HEK293T (cell line): ENCODE measurements at regions not wholly inside any gene's neighbourhood (a gene's known extent, or its start where the extent isn't known, plus 50 kb on each side); places are given as distances from the start of the nearest gene placed in this dataset.

Experiments used
- CTCF ChIA-PET: fragments of 350-600 bp; formaldehyde crosslinking; extraction: SDS; loops from one replicate; lab custom pipeline; 2021; ENCODE audit warnings: antibody characterized with exemption, inconsistent platforms; lab: Yijun Ruan, JAX
- POLR2A ChIA-PET: fragments of 350-600 bp; formaldehyde crosslinking; extraction: SDS; loops from one replicate; lab custom pipeline; 2020; ENCODE audit warnings: antibody characterized with exemption, inconsistent platforms; lab: Yijun Ruan, JAX
- DNase-seq: peaks from one replicate; pipeline ENCODE4 v3.0.0; 2012; ENCODE audit warnings: mixed read lengths; ENCODE audit errors: extremely low spot score
- ARNT ChIP-seq: fragments of 450-650 bp; IDR thresholded peaks from 2 replicates; pipeline ENCODE4 v1.6.1; 2017; ENCODE audit warnings: mild to moderate bottlenecking
- BHLHE40 ChIP-seq: fragments of 450-650 bp; IDR thresholded peaks from 2 replicates; pipeline ENCODE4 v1.6.1; 2016; ENCODE audit warnings: mild to moderate bottlenecking, moderate library complexity, borderline replicate concordance
- CTBP1 ChIP-seq: fragments of 450-650 bp; IDR thresholded peaks from 2 replicates; pipeline ENCODE4 v1.6.1; 2016; ENCODE audit warnings: borderline replicate concordance
- ELF4 ChIP-seq: fragments of 450-650 bp; IDR thresholded peaks from 2 replicates; pipeline ENCODE4 v1.6.1; 2017; ENCODE audit warnings: antibody characterized with exemption
- FOXA1 ChIP-seq: fragments of 450-650 bp; IDR thresholded peaks from 2 replicates; pipeline ENCODE4 v1.6.1; 2016; ENCODE audit warnings: mild to moderate bottlenecking
- FOXK2 ChIP-seq: fragments of 450-650 bp; IDR thresholded peaks from 2 replicates; pipeline ENCODE4 v1.6.1; 2016; ENCODE audit warnings: mild to moderate bottlenecking
- FOXM1 ChIP-seq: fragments of 450-650 bp; IDR thresholded peaks from 2 replicates; pipeline ENCODE4 v1.6.1; 2017; ENCODE audit warnings: mild to moderate bottlenecking, borderline replicate concordance
- HDGF ChIP-seq: fragments of 450-650 bp; IDR thresholded peaks from 2 replicates; pipeline ENCODE4 v1.6.1; 2017; ENCODE audit warnings: antibody characterized with exemption, borderline replicate concordance
- L3MBTL2 ChIP-seq: fragments of 450-650 bp; conservative IDR thresholded peaks from 2 replicates; pipeline ENCODE4 v1.6.1; 2016; ENCODE audit warnings: mild to moderate bottlenecking
- LEF1 ChIP-seq: fragments of 450-650 bp; IDR thresholded peaks from 2 replicates; pipeline ENCODE4 v1.6.1; 2017; ENCODE audit warnings: mild to moderate bottlenecking, borderline replicate concordance
- NFRKB ChIP-seq: fragments of 450-650 bp; IDR thresholded peaks from 2 replicates; pipeline ENCODE4 v1.6.1; 2016; ENCODE audit warnings: mild to moderate bottlenecking, moderate library complexity
- PKNOX1 ChIP-seq: fragments of 450-650 bp; IDR thresholded peaks from 2 replicates; pipeline ENCODE4 v1.6.1; 2016
- SP1 ChIP-seq: fragments of 450-650 bp; IDR thresholded peaks from 2 replicates; pipeline ENCODE4 v1.6.1; 2017
- SUZ12 ChIP-seq: fragments of 450-650 bp; IDR thresholded peaks from 2 replicates; pipeline ENCODE4 v1.6.1; 2016; ENCODE audit warnings: mild to moderate bottlenecking
- TARDBP ChIP-seq: fragments of 450-650 bp; IDR thresholded peaks from 2 replicates; pipeline ENCODE4 v1.6.1; 2016
- ZNF384 ChIP-seq: fragments of 450-650 bp; IDR thresholded peaks from 2 replicates; pipeline ENCODE4 v1.6.1; 2016

- TF ChIP-seq TARDBP: no peak
- no peak for TF ChIP-seq PKNOX1
- no peak for TF ChIP-seq FOXK2
- no peak for TF ChIP-seq CTBP1
- no peak for TF ChIP-seq HDGF
- TF ChIP-seq SUZ12: no peak
- TF ChIP-seq SP1: no peak
- TF ChIP-seq L3MBTL2: no peak
- TF ChIP-seq ARNT: no peak
- no peak for TF ChIP-seq ELF4
- TF ChIP-seq FOXA1: no peak
- TF ChIP-seq NFRKB: no peak
- TF ChIP-seq BHLHE40: no peak
- no peak for TF ChIP-seq ZNF384
- no peak for DNase-seq
- ChIA-PET POLR2A (no interaction called here), CTCF (no interaction called here)
These were observed 1027.8 kb upstream of the PHF14 start for GRCh38 chr7:9945857-9946256.

GRCh38 chr7:9955138-9955537, 1018.5 kb upstream of the PHF14 start:
- ChIA-PET CTCF (no interaction called here), POLR2A (no interaction called here)
- TF ChIP-seq ARNT (no peak), PKNOX1 (no peak), FOXM1 (no peak), SUZ12 (no peak), BHLHE40 (no peak), L3MBTL2 (no peak), HDGF (no peak), FOXA1 (no peak), CTBP1 (no peak), ELF4 (no peak), ZNF384 (no peak), SP1 (no peak), LEF1 (no peak), FOXK2 (no peak)
- no peak for DNase-seq

- TF ChIP-seq HDGF (no peak), FOXA1 (no peak), FOXM1 (no peak), BHLHE40 (no peak), NFRKB (no peak), ZNF384 (no peak), TARDBP (no peak), SP1 (no peak), PKNOX1 (no peak), SUZ12 (no peak), ELF4 (no peak), CTBP1 (no peak)
- DNase-seq: peak; percentile 6
- ChIA-PET CTCF (no interaction called here), POLR2A (no interaction called here)
These were observed 1015.2 kb upstream of the PHF14 start for GRCh38 chr7:9958486-9958885.

- no peak for DNase-seq
- TF ChIP-seq FOXK2 (no peak), HDGF (no peak), FOXA1 (no peak), SP1 (no peak)
- CTCF ChIA-PET: no interaction called here
- POLR2A ChIA-PET: no interaction called here
These were observed 1013.2 kb upstream of the PHF14 start for GRCh38 chr7:9960460-9960859.

- TF ChIP-seq CTBP1 (no peak), ARNT (no peak), FOXA1 (no peak), BHLHE40 (no peak), FOXK2 (no peak), TARDBP (no peak)
- POLR2A ChIA-PET: no interaction called here
- no peak for DNase-seq
- CTCF ChIA-PET: no interaction called here
These were observed 1012.3 kb upstream of the PHF14 start for GRCh38 chr7:9961161-9961922.

- DNase-seq: no peak
- POLR2A ChIA-PET: no interaction called here
- CTCF ChIA-PET: no interaction called here
- TF ChIP-seq BHLHE40: no peak
These were observed 1010.9 kb upstream of the PHF14 start for GRCh38 chr7:9962742-9963141.
